Skeletal muscle cell (primary cell): ENCODE measurements at regions not wholly inside any gene's neighbourhood (a gene's known extent, or its start where the extent isn't known, plus 50 kb on each side); places are given as distances from the start of the nearest gene placed in this dataset.

Source experiments
- DNase-seq: peaks from one replicate; pipeline ENCODE4 v3.0.0-alpha.2; 2010; ENCODE audit warnings: low read depth
- H3K4me3 ChIP-seq: 2 replicates; pipeline ENCODE4 v1.5.1; 2011; ENCODE audit warnings: low read depth, mild to moderate bottlenecking, control low read depth, low read length, moderate library complexity

DNA sequence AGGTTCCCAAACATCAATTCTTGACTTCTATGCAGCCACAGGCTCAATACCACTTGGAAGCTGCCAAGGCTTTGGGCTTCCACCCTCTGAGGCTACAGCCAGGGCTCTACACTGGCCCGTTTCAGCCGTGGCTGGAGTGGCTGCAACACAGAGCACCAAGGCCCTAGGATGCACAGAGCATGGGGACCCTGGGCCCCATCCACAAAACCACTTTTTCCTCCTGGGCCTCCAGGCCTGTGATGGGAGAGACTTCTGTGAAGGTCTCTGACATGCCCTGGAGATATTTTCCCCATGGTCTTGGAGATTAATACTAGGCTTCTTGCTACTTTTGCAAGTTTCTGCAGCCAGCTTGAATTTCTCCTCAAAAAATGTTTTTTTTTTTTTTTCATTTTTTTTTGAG, 655.4 kb upstream of the ZP4 start:
- H3K4me3 ChIP-seq = no peak overlapping the region
- DNase-seq = no peak

- no peak overlapping the region for H3K4me3 ChIP-seq
- no peak for DNase-seq
Measured at GRCh38 chr1:238537641-238538040, 646.9 kb upstream of the ZP4 start.

GRCh38 chr1:238530209-238530851, 639.6 kb upstream of the ZP4 start:
- DNase-seq = no peak
- no peak overlapping the region for H3K4me3 ChIP-seq

DNA sequence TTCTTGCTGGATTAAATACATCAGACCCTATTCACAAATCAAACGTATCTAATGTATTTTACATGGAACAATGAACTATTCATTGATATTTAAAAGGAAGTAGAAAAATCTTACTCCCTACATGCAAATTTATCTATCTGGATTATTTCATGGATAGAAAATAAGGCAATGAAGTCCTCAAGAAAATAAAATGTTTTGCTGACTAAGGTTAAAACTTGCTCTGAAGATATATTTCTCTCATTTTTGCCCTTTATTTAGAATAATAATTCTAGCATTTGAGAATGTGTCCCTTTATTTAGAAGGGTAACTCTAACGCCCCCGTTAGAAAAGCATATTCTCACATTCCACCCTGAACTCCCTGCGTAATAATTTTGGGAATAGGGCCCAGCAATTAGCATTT, 627.0 kb upstream of the ZP4 start:
- DNase-seq = no peak
- no peak overlapping the region for H3K4me3 ChIP-seq

GRCh38 chr1:238501290-238501689, 610.6 kb upstream of the ZP4 start:
- H3K4me3 ChIP-seq = no peak overlapping the region
- no peak for DNase-seq

DNA sequence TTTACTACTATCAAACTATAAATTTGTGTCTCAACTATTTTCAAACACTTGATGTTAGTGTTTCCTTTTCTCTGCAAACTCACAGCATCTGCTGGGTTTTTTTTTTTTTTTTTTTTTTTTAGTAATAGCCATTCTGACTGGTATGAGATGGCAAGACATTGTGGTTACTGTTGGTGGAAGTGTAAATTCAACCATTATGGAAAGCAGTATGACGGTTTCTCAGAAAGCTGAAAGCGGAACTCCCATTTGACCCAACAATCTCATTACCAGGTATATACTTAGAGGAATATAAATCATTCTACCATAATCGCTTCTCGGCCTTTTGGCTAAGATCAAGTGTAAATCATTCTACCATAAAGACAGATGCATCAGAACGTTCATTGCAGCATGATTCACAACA, 608.3 kb upstream of the ZP4 start:
- no peak for DNase-seq
- H3K4me3 ChIP-seq = no peak overlapping the region

- DNase-seq = no peak
- H3K4me3 ChIP-seq = no peak overlapping the region
Measured at GRCh38 chr1:238492271-238492670, 601.5 kb upstream of the ZP4 start.

GRCh38 chr1:238491265-238491664, 600.5 kb upstream of the ZP4 start:
- no peak for DNase-seq
- no peak overlapping the region for H3K4me3 ChIP-seq

DNA sequence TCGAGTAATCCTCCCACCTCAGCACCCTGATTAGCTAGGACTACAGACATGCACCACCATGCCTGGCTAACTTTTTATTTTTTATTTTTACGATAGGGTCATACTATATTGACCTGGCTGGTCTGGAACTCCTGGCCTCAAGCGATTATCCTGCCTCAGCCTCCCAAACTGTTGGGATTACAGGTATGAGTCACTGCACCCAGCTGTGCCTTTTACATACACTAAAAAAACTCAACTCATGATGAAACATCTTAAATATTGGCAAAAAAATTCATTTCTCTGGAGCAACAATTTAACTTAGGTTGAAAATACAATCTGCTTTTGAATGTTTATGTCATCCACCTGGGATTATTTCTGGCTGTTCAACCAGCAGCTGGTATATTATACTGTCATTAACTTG, 598.3 kb upstream of the ZP4 start:
- no peak for DNase-seq

GRCh38 chr1:238488401-238488800, 597.7 kb upstream of the ZP4 start:
- DNase-seq = no peak

More for the DNA sequence above, 598.3 kb upstream of the ZP4 start:
- no peak overlapping the region for H3K4me3 ChIP-seq

DNA sequence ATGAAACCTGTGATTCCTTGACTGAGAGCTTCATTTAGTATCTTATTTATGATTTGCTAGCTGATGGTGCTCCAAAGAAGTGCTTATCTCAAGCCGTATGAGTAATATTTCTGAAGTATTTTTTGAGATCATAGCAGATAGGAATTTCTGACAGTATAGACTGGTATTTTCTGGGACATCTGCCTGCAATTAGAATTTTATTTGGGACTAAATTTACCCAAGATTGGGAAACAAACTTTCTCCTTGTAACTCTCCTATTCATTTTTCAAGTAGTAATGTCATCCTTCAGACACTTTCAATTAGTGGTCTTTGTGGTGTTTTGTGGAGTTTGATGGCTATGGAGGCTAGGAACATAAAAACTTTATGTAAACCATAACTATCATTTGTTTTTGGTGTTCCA, 597.2 kb upstream of the ZP4 start:
- no peak overlapping the region for H3K4me3 ChIP-seq
- DNase-seq = no peak

More at GRCh38 chr1:238488401-238488800, 597.7 kb upstream of the ZP4 start:
- no peak overlapping the region for H3K4me3 ChIP-seq

DNA sequence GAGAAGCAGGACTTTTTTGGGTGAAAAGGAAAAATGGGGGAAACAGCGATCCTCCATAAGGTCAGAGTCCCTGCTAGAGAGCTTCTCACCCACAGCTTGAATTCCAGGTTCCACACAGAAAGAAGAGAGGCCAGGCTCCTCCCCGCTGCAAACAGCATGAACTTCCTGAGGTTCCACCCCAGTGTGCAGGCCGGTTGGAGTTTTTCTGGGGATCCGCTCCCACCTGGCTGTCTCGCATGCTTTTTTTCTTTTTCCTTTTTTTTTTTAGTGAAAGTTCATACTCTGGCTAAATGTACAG, 595.1 kb upstream of the ZP4 start:
- H3K4me3 ChIP-seq = peak overlapping the region; percentile 67
- no peak for DNase-seq

- peak overlapping the region; percentile 67 for H3K4me3 ChIP-seq
- peak; percentile 88 for DNase-seq
Measured at GRCh38 chr1:238485057-238485911, 594.6 kb upstream of the ZP4 start.

DNA sequence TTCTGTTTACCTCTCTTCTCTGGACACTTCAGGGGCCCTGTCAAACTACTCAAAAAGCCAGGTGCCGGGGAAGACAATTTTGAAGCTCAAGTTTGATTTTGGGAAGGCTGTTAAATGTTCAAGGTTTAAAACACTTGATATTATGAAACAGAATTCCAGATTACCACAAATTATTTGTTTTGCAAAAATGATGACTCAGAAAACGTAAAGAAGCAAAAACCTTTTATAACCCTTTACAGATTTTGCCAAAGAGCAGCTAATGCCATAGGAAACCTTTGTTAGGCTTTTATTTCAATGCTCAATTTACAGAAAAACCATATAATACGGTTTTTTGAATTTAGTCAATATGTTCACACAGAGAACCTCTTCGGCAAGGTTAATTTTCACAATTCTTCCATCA, 593.4 kb upstream of the ZP4 start:
- no peak for DNase-seq
- H3K4me3 ChIP-seq = peak overlapping the region; percentile 67

GRCh38 chr1:238476841-238477240, 586.1 kb upstream of the ZP4 start:
- no peak for DNase-seq

GRCh38 chr1:238475712-238476111, 585.0 kb upstream of the ZP4 start:
- DNase-seq = no peak
- H3K4me3 ChIP-seq = no peak overlapping the region

More at GRCh38 chr1:238476841-238477240, 586.1 kb upstream of the ZP4 start:
- H3K4me3 ChIP-seq = no peak overlapping the region

- no peak overlapping the region for H3K4me3 ChIP-seq
- DNase-seq = no peak
Measured at GRCh38 chr1:238474263-238474662, 583.5 kb upstream of the ZP4 start.

GRCh38 chr1:238469146-238469631, 578.5 kb upstream of the ZP4 start:
- H3K4me3 ChIP-seq = peak overlapping the region; percentile 28
- peak; percentile 39 for DNase-seq

GRCh38 chr1:238468068-238468467, 577.3 kb upstream of the ZP4 start:
- no peak overlapping the region for H3K4me3 ChIP-seq
- DNase-seq = no peak

- no peak for DNase-seq
- no peak overlapping the region for H3K4me3 ChIP-seq
Measured at GRCh38 chr1:238466459-238466858, 575.7 kb upstream of the ZP4 start.

- H3K4me3 ChIP-seq = no peak overlapping the region
- no peak for DNase-seq
Measured at GRCh38 chr1:238465449-238465848, 574.7 kb upstream of the ZP4 start.
